ENCODE measurements at regions not wholly inside any gene's neighbourhood (a gene's known extent, or its start where the extent isn't known, plus 50 kb on each side); places are given as distances from the start of the nearest gene placed in this dataset.

DNA sequence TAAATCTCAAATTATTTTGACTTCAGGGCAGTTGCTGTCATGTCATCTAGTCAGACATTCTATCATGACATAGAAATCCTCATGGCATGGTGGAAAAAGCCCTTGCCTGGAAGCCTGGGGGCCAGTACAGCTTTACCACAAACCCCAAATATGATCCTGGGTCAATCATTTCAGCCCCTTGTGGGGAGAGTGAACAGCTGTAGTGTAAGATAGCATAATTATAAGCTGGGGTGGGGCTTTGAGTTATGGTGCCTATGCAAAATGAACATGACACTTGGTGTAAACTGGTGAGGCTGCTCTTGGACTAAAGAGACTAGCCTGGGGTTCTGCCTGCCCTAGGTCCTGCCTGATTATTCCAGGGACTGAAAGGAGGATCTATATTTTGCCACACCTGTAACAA lies 207.7 kb upstream of the DDHD1 start:
- TF ChIP-seq KDM5A (IDR thresholded peaks at IDR 0.05) (no peak), CEBPB (IDR thresholded peaks at IDR 0.05) (no peak), MAZ (IDR thresholded peaks at IDR 0.05; ENCODE audit: borderline replicate concordance, low read depth, low read length) (no peak)
- TF ChIP-seq, protein P1, sequence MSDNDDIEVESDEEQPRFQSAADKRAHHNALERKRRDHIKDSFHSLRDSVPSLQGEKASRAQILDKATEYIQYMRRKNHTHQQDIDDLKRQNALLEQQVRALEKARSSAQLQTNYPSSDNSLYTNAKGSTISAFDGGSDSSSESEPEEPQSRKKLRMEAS (IDR thresholded peaks at IDR 0.05), result no peak
- TF ChIP-seq, protein P2, sequence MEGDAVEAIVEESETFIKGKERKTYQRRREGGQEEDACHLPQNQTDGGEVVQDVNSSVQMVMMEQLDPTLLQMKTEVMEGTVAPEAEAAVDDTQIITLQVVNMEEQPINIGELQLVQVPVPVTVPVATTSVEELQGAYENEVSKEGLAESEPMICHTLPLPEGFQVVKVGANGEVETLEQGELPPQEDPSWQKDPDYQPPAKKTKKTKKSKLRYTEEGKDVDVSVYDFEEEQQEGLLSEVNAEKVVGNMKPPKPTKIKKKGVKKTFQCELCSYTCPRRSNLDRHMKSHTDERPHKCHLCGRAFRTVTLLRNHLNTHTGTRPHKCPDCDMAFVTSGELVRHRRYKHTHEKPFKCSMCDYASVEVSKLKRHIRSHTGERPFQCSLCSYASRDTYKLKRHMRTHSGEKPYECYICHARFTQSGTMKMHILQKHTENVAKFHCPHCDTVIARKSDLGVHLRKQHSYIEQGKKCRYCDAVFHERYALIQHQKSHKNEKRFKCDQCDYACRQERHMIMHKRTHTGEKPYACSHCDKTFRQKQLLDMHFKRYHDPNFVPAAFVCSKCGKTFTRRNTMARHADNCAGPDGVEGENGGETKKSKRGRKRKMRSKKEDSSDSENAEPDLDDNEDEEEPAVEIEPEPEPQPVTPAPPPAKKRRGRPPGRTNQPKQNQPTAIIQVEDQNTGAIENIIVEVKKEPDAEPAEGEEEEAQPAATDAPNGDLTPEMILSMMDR (IDR thresholded peaks at IDR 0.05), result no peak
- TF ChIP-seq, protein P3, sequence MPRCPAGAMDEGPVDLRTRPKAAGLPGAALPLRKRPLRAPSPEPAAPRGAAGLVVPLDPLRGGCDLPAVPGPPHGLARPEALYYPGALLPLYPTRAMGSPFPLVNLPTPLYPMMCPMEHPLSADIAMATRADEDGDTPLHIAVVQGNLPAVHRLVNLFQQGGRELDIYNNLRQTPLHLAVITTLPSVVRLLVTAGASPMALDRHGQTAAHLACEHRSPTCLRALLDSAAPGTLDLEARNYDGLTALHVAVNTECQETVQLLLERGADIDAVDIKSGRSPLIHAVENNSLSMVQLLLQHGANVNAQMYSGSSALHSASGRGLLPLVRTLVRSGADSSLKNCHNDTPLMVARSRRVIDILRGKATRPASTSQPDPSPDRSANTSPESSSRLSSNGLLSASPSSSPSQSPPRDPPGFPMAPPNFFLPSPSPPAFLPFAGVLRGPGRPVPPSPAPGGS (IDR thresholded peaks at IDR 0.05), result no peak

Measured in A549 (cell line).